Gastroesophageal sphincter (tissue), 4 donors: ENCODE measurements at regions not wholly inside any gene's neighbourhood (a gene's known extent, or its start where the extent isn't known, plus 50 kb on each side); places are given as distances from the start of the nearest gene placed in this dataset.

Experiments used
- ATAC-seq: fragments of 150-250 bp; one replicate; pipeline ENCODE4 v1.9.1; 2016; ENCODE audit warnings: mild to moderate bottlenecking, moderate library complexity
- H3K27ac ChIP-seq, 4 donors: fragments of 200-600 bp; sonication (generic) in 3 of 4; 1 replicate in 3 of 4; 2 replicates in 1 of 4; pipeline ENCODE4 v1.5.1; 2016 to 2019
- H3K27me3 ChIP-seq: fragments of 200-600 bp; sonication (generic); one replicate; pipeline ENCODE4 v1.5.1; 2019
- H3K36me3 ChIP-seq, 2 donors: fragments of 200-600 bp; sonication (generic); one replicate each; pipeline ENCODE4 v1.5.1; 2019; ENCODE audit warnings: control low read depth in 1 of 2
- H3K4me1 ChIP-seq, 3 donors: fragments of 200-600 bp; sonication (generic); 1 replicate in 2 of 3; 2 replicates in 1 of 3; pipeline ENCODE4 v1.5.1; 2016 to 2019; ENCODE audit warnings: control low read depth in 2 of 3
- H3K4me3 ChIP-seq, 2 donors: fragments of 200-600 bp; sonication (generic); one replicate each; pipeline ENCODE4 v1.5.1; 2019; ENCODE audit warnings: mild to moderate bottlenecking in 1 of 2, moderate library complexity in 1 of 2
- H3K9me3 ChIP-seq, 3 donors: fragments of 200-600 bp; sonication (generic); one replicate each; pipeline ENCODE4 v1.5.1; 2017 to 2019; ENCODE audit warnings: control low read depth in 2 of 3
- CTCF ChIP-seq, 4 experiments: fragments of 200-600 bp in 2 of 4; fragments of 450-650 bp in 2 of 4; sonication (generic) in 1 of 4; IDR thresholded peaks; one replicate each; pipeline ENCODE4 v1.5.1; 2017 to 2019; ENCODE audit warnings: antibody characterized with exemption in 4 of 4, mild to moderate bottlenecking in 2 of 4, moderate library complexity in 2 of 4
- EP300 ChIP-seq: sonication (generic); formaldehyde crosslinking; IDR thresholded peaks from one replicate; pipeline ENCODE4 v1.6.1; 2017; ENCODE audit warnings: antibody characterized with exemption, mild to moderate bottlenecking
- POLR2A ChIP-seq, 2 donors: fragments of 450-650 bp; IDR thresholded peaks; one replicate each; pipeline ENCODE4 v1.6.1; 2017; ENCODE audit warnings: antibody characterized with exemption in 2 of 2, mild to moderate bottlenecking in 2 of 2, moderate library complexity in 1 of 2
- POLR2AphosphoS5 ChIP-seq: sonication (generic); formaldehyde crosslinking; IDR thresholded peaks from one replicate; pipeline ENCODE4 v1.6.1; 2017; ENCODE audit warnings: antibody characterized with exemption
- WGBS, 2 donors: methylation state at CpG; one replicate each; pipeline ENCODE4 v1.1.5; 2018; ENCODE audit warnings: low coverage in 1 of 2; 5-methylcytosine and 5-hydroxymethylcytosine counted together

DNA sequence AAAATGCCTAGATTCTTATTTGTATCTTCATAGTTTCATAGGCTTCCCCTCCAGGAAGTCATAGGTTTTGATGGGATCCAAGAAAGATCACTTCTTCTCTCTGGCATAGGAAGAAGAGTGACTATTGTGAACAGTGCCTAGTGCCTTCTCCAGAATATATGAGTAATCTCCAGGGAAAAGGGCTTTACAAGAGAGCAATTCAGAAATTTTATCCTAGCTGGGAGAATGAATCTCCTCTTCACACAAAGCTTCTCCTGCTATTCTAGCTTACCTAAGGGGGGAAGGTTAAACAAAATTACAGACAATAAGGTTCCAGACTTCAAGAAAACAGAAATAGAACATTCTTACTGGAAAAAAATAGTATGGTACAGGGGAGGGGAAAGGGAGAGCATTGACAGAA is 1193.3 kb upstream of the CDH6 start:
- ATAC-seq: no peak
- no peaks in the 10 kb centered on the region for H3K27me3 ChIP-seq
- TF ChIP-seq CTCF (IDR thresholded peaks at IDR 0.05): no peak
- no peak for TF ChIP-seq POLR2A (IDR thresholded peaks at IDR 0.05)
- TF ChIP-seq POLR2AphosphoS5: no peak
- TF ChIP-seq EP300: no peak
- H3K4me3 ChIP-seq: no peak overlapping the region
- H3K4me1 ChIP-seq: no peaks in the 10 kb centered on the region
- H3K9me3 ChIP-seq: no peaks in the 10 kb centered on the region
- no peak overlapping the region for H3K27ac ChIP-seq
- H3K36me3 ChIP-seq: no peaks in the 10 kb centered on the region

DNA sequence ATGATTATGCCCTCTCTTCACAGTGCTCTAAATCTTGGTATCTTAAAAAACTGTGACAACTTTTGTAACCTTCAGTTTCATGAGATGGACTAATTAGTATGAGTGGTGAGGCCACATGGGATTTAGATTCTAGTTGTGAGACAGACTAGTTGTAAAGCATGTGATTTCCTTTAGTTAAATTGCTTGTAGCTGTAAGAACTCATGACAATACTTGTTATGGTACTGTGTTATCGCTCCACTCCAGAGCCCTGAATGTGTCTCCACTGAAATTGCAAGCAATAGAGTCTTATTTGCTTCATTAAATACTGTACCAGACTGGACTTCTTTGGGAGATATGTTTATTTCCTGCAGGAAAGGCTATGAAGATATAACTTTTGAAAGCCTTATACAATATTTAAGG is 1198.3 kb upstream of the CDH6 start:
- Histone ChIP-seq H3K9me3 (no peaks in the 10 kb centered on the region), H3K27ac (no peak overlapping the region), H3K27me3 (no peaks in the 10 kb centered on the region), H3K4me3 (no peak overlapping the region), H3K36me3 (no peaks in the 10 kb centered on the region), H3K4me1 (no peaks in the 10 kb centered on the region)
- 95 to 100% methylated on average over 1 of the region's 1 CpG for WGBS, 2 donors
- no peak for TF ChIP-seq CTCF (IDR thresholded peaks at IDR 0.05)
- TF ChIP-seq POLR2AphosphoS5: no peak
- TF ChIP-seq POLR2A (IDR thresholded peaks at IDR 0.05): no peak
- TF ChIP-seq EP300: no peak
- no peak for ATAC-seq

GRCh38 chr5:29994519-29994918 is 1199.0 kb upstream of the CDH6 start:
- H3K9me3 ChIP-seq: no peaks in the 10 kb centered on the region
- H3K27me3 ChIP-seq: no peaks in the 10 kb centered on the region
- H3K27ac ChIP-seq: no peak overlapping the region
- H3K4me1 ChIP-seq: no peaks in the 10 kb centered on the region
- no peak for TF ChIP-seq POLR2AphosphoS5
- no peak for TF ChIP-seq EP300
- TF ChIP-seq CTCF (IDR thresholded peaks at IDR 0.05): no peak
- no peak for TF ChIP-seq POLR2A (IDR thresholded peaks at IDR 0.05)
- H3K4me3 ChIP-seq: no peak overlapping the region
- no peak for ATAC-seq
- H3K36me3 ChIP-seq: no peaks in the 10 kb centered on the region
- WGBS, 2 donors: 71 to 81% methylated on average over 2 of the region's 3 CpGs

- no peaks in the 10 kb centered on the region for H3K4me1 ChIP-seq
- TF ChIP-seq EP300: no peak
- TF ChIP-seq POLR2AphosphoS5: no peak
- TF ChIP-seq POLR2A (IDR thresholded peaks at IDR 0.05): no peak
- no peak for TF ChIP-seq CTCF (IDR thresholded peaks at IDR 0.05)
- WGBS, 2 donors: 68 to 81% methylated on average over 3 of the region's 3 CpGs
- no peak overlapping the region for H3K27ac ChIP-seq
- H3K4me3 ChIP-seq: no peak overlapping the region
- no peaks in the 10 kb centered on the region for H3K27me3 ChIP-seq
- no peaks in the 10 kb centered on the region for H3K36me3 ChIP-seq
- H3K9me3 ChIP-seq: no peaks in the 10 kb centered on the region
- no peak for ATAC-seq
These were observed 1200.2 kb upstream of the CDH6 start for GRCh38 chr5:29993286-29993685.

DNA sequence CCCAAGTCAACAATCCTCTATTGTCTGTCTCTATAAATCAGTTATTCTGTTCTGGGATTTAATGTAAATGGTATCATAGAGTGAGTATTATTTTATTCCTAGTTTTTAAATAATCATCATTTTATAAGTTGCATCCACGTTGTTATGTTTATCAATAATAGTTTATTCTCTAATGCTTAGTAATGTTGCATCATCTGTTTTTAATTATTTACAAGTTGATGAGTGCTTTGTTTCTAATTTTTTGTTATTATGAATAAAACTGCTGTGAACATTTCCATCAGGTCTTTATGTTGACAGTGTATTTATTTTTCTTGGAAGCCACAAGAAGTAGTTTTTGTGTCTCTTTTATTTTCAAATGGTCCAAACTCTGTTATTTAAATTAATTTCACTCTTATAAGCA is 1201.2 kb upstream of the CDH6 start:
- TF ChIP-seq CTCF (IDR thresholded peaks at IDR 0.05) (no peak), EP300 (no peak), POLR2AphosphoS5 (no peak), POLR2A (IDR thresholded peaks at IDR 0.05) (no peak)
- Histone ChIP-seq H3K4me1 (no peaks in the 10 kb centered on the region), H3K27me3 (no peaks in the 10 kb centered on the region), H3K27ac (no peak overlapping the region), H3K4me3 (no peak overlapping the region), H3K9me3 (no peaks in the 10 kb centered on the region), H3K36me3 (no peaks in the 10 kb centered on the region)
- WGBS, 2 donors: 58 to 67% methylated on average over 1 of the region's 1 CpG
- no peak for ATAC-seq
